Fibroblast of lung (primary cell): ENCODE measurements at regions not wholly inside any gene's neighbourhood (a gene's known extent, or its start where the extent isn't known, plus 50 kb on each side); places are given as distances from the start of the nearest gene placed in this dataset.

Experiments used
- DNase-seq, 2 donors: peaks; one replicate each; pipeline versions ENCODE4 v3.0.0 to v3.0.0-alpha.2; 2010; ENCODE audit warnings: low read depth in 2 of 2
- H2AFZ ChIP-seq: 2 replicates; pipeline ENCODE4 v1.5.1; 2012; ENCODE audit warnings: low read length, control low read depth, inconsistent platforms
- H3K27ac ChIP-seq: 2 replicates; pipeline ENCODE4 v1.5.1; 2011; ENCODE audit warnings: low read length, control low read depth; ENCODE audit not compliant: insufficient read depth
- H3K27me3 ChIP-seq: 2 replicates; pipeline ENCODE4 v1.5.1; 2011; ENCODE audit warnings: mild to moderate bottlenecking, low read length; ENCODE audit not compliant: control insufficient read depth, insufficient read depth
- H3K36me3 ChIP-seq: 2 replicates; pipeline ENCODE4 v1.5.1; 2011; ENCODE audit warnings: low read length; ENCODE audit not compliant: control insufficient read depth, insufficient read depth
- H3K4me1 ChIP-seq: 2 replicates; pipeline ENCODE4 v1.5.1; 2011; ENCODE audit warnings: low read length; ENCODE audit not compliant: control insufficient read depth, insufficient read depth; ENCODE audit errors: extremely low read depth
- H3K4me2 ChIP-seq: 2 replicates; pipeline ENCODE4 v1.5.1; 2011; ENCODE audit warnings: low read length, control low read depth; ENCODE audit not compliant: insufficient read depth; ENCODE audit errors: extremely low read depth
- H3K4me3 ChIP-seq, 4 experiments: fragments of 200-600 bp in 1 of 4; sonication (generic) in 1 of 4; replicated peaks in 1 of 4; 2 replicates each; pipeline ENCODE4 v1.5.1; 2011 to 2016; ENCODE audit warnings: low read length in 4 of 4, low read depth in 3 of 4, mild to moderate bottlenecking in 3 of 4, control low read depth in 2 of 4, inconsistent platforms in 1 of 4, mixed read lengths in 1 of 4; ENCODE audit not compliant: insufficient read depth in 1 of 4; ENCODE audit errors: control extremely low read depth in 1 of 4
- H3K79me2 ChIP-seq: 2 replicates; pipeline ENCODE4 v1.5.1; 2012; ENCODE audit warnings: mild to moderate bottlenecking, low read length, inconsistent platforms; ENCODE audit not compliant: control insufficient read depth, insufficient read depth
- H3K9ac ChIP-seq: 2 replicates; pipeline ENCODE4 v1.5.1; 2011; ENCODE audit warnings: mild to moderate bottlenecking, low read length, control low read depth; ENCODE audit not compliant: insufficient read depth
- H3K9me3 ChIP-seq: 2 replicates; pipeline ENCODE4 v1.5.1; 2012; ENCODE audit warnings: low read depth, low read length; ENCODE audit not compliant: control insufficient read depth, insufficient read depth
- H4K20me1 ChIP-seq: 2 replicates; pipeline ENCODE4 v1.5.1; 2011; ENCODE audit warnings: low read length; ENCODE audit not compliant: control insufficient read depth, insufficient read depth; ENCODE audit errors: extremely low read depth
- CTCF ChIP-seq, 2 donors: IDR thresholded peaks in 1 of 2; conservative IDR thresholded peaks in 1 of 2; 1 replicate in 1 of 2; 2 replicates in 1 of 2; pipeline ENCODE4 v1.5.1; 2011 to 2012; ENCODE audit warnings: low read length in 2 of 2, control low read depth in 1 of 2, inconsistent platforms in 1 of 2, low read depth in 1 of 2, mild to moderate bottlenecking in 1 of 2
- EZH2 ChIP-seq: IDR thresholded peaks from 2 replicates; pipeline ENCODE4 v1.5.1; 2012; ENCODE audit warnings: low read length, control low read depth, mild to moderate bottlenecking; ENCODE audit errors: missing control alignments

GRCh38 chrX:102832661-102833060 is 104.4 kb upstream of the RAB40AL start:
- H3K79me2 ChIP-seq, result no peaks in the 10 kb centered on the region
- TF ChIP-seq EZH2 (no peak), CTCF (conservative IDR thresholded peaks at IDR 0.05 in 1 of 2, IDR thresholded peaks at IDR 0.05 in 1 of 2; ENCODE audit: low read depth in 1 of 2, low read length in 2 of 2) (no peak)
- H3K4me1 ChIP-seq, result peaks cover 2% of the 10 kb centered on the region
- no peaks in the 10 kb centered on the region for H3K36me3 ChIP-seq
- peak; percentile 43 to 76 for DNase-seq
- no peak overlapping the region for H3K4me3 ChIP-seq
- H3K9me3 ChIP-seq, result no peaks in the 10 kb centered on the region
- peak overlapping the region; percentile 48 for H3K4me2 ChIP-seq
- no peak overlapping the region for H3K9ac ChIP-seq
- H3K27ac ChIP-seq, result peak overlapping the region; percentile 80
- no peaks in the 10 kb centered on the region for H4K20me1 ChIP-seq
- H2AFZ ChIP-seq, result no peak overlapping the region
- no peaks in the 10 kb centered on the region for H3K27me3 ChIP-seq

- Histone ChIP-seq H3K36me3 (no peaks in the 10 kb centered on the region), H3K79me2 (no peaks in the 10 kb centered on the region), H3K27ac (peak overlapping the region; percentile 80), H3K9ac (no peak overlapping the region), H3K27me3 (no peaks in the 10 kb centered on the region), H4K20me1 (no peaks in the 10 kb centered on the region), H2AFZ (no peak overlapping the region), H3K4me1 (peaks cover 2% of the 10 kb centered on the region), H3K4me3 (no peak overlapping the region), H3K4me2 (no peak overlapping the region), H3K9me3 (no peaks in the 10 kb centered on the region)
- TF ChIP-seq EZH2 (no peak), CTCF (conservative IDR thresholded peaks at IDR 0.05 in 1 of 2, IDR thresholded peaks at IDR 0.05 in 1 of 2; ENCODE audit: low read depth in 1 of 2, low read length in 2 of 2) (no peak)
- peak; percentile 11 to 66 for DNase-seq
Measured at GRCh38 chrX:102833136-102833535, 103.9 kb upstream of the RAB40AL start.

- Histone ChIP-seq H3K36me3 (no peaks in the 10 kb centered on the region), H3K4me1 (peaks cover 2% of the 10 kb centered on the region), H4K20me1 (no peaks in the 10 kb centered on the region), H3K4me3 (no peak overlapping the region), H3K27ac (no peak overlapping the region), H3K9ac (no peak overlapping the region), H3K79me2 (no peaks in the 10 kb centered on the region), H3K27me3 (no peaks in the 10 kb centered on the region), H2AFZ (no peak overlapping the region), H3K9me3 (no peaks in the 10 kb centered on the region), H3K4me2 (no peak overlapping the region)
- DNase-seq, result peak in 1 of 2 donors; percentile 51
- TF ChIP-seq EZH2 (no peak), CTCF (conservative IDR thresholded peaks at IDR 0.05 in 1 of 2, IDR thresholded peaks at IDR 0.05 in 1 of 2; ENCODE audit: low read depth in 1 of 2, low read length in 2 of 2) (peak; percentile 58 to 61)
Measured at GRCh38 chrX:102835504-102836146, 101.4 kb upstream of the RAB40AL start.
